Neuronal stem cell (in vitro differentiated cells): ENCODE measurements at regions not wholly inside any gene's neighbourhood (a gene's known extent, or its start where the extent isn't known, plus 50 kb on each side); places are given as distances from the start of the nearest gene placed in this dataset.
"Not testable (repeated sequence)": the region's sequence is repeated elsewhere in the genome, so short reads cannot be mapped to it uniquely, and the experiment has no call there.

Source experiments
- DNase-seq: peaks from one replicate; pipeline ENCODE4 v3.0.0-alpha.2; 2013; ENCODE audit warnings: low spot score
- H2AFZ ChIP-seq: one replicate; pipeline ENCODE4 v1.6.1; 2013; ENCODE audit warnings: mild to moderate bottlenecking, low read length, inconsistent platforms
- H2AK5ac ChIP-seq: 2 replicates; pipeline ENCODE4 v1.6.1; 2013; ENCODE audit warnings: low read depth, mild to moderate bottlenecking, inconsistent platforms, low read length, moderate library complexity, mixed read lengths
- H2BK120ac ChIP-seq: 2 replicates; pipeline ENCODE4 v1.6.1; 2013; ENCODE audit warnings: low read depth, mild to moderate bottlenecking, inconsistent platforms, low read length, moderate library complexity, mixed read lengths
- H2BK12ac ChIP-seq: one replicate; pipeline ENCODE4 v1.6.1; 2013; ENCODE audit warnings: low read length, inconsistent platforms
- H2BK15ac ChIP-seq: 2 replicates; pipeline ENCODE4 v1.6.1; 2013; ENCODE audit warnings: mild to moderate bottlenecking, low read length, inconsistent platforms, mixed read lengths
- H2BK5ac ChIP-seq: one replicate; pipeline ENCODE4 v1.6.1; 2013; ENCODE audit warnings: inconsistent platforms, mild to moderate bottlenecking, low read length, moderate library complexity
- H3K14ac ChIP-seq: one replicate; pipeline ENCODE4 v1.6.1; 2013; ENCODE audit warnings: low read length, inconsistent platforms
- H3K18ac ChIP-seq: 2 replicates; pipeline ENCODE4 v1.6.1; 2013; ENCODE audit warnings: low read length, inconsistent platforms
- H3K23ac ChIP-seq: 2 replicates; pipeline ENCODE4 v1.6.1; 2013; ENCODE audit warnings: low read depth, mild to moderate bottlenecking, mixed read lengths, low read length, inconsistent platforms; ENCODE audit not compliant: poor library complexity
- H3K27ac ChIP-seq: replicated peaks from 3 replicates; pipeline ENCODE4 v1.5.1; 2013; ENCODE audit warnings: low read length, inconsistent platforms
- H3K27me3 ChIP-seq, 3 experiments: 2 replicates each; pipeline ENCODE4 v1.6.1; 2013; ENCODE audit warnings: low read length in 3 of 3, mild to moderate bottlenecking in 2 of 3, inconsistent platforms in 1 of 3, low read depth in 1 of 3, mixed read lengths in 1 of 3, moderate library complexity in 1 of 3; ENCODE audit not compliant: control insufficient read depth in 3 of 3, insufficient read depth in 3 of 3
- H3K36me3 ChIP-seq, 2 donors: replicated peaks in 1 of 2; 2 replicates each; pipeline ENCODE4 v1.6.1; 2013; ENCODE audit warnings: low read length in 2 of 2; ENCODE audit not compliant: control insufficient read depth in 2 of 2, insufficient read depth in 2 of 2
- H3K4ac ChIP-seq: 2 replicates; pipeline ENCODE4 v1.6.1; 2013; ENCODE audit warnings: inconsistent platforms, mild to moderate bottlenecking, low read length, moderate library complexity
- H3K4me1 ChIP-seq, 2 donors: 1 replicate in 1 of 2; 2 replicates in 1 of 2; pipeline ENCODE4 v1.6.1; 2013; ENCODE audit warnings: low read length in 2 of 2, low read depth in 1 of 2; ENCODE audit not compliant: control insufficient read depth in 2 of 2, insufficient read depth in 1 of 2
- H3K4me2 ChIP-seq: one replicate; pipeline ENCODE4 v1.6.1; 2013; ENCODE audit warnings: mild to moderate bottlenecking, low read length, inconsistent platforms; ENCODE audit not compliant: insufficient read depth, poor library complexity, severe bottlenecking
- H3K4me3 ChIP-seq, 2 donors: 2 replicates each; pipeline ENCODE4 v1.5.1; 2013; ENCODE audit warnings: low read length in 2 of 2, mild to moderate bottlenecking in 2 of 2, inconsistent platforms in 1 of 2, moderate library complexity in 1 of 2
- H3K79me1 ChIP-seq: one replicate; pipeline ENCODE4 v1.6.1; 2013; ENCODE audit warnings: low read depth, mild to moderate bottlenecking, inconsistent platforms, low read length, moderate library complexity
- H3K9ac ChIP-seq: one replicate; pipeline ENCODE4 v1.6.1; 2013; ENCODE audit warnings: mild to moderate bottlenecking, low read depth, low read length, inconsistent platforms; ENCODE audit not compliant: poor library complexity
- H3K9me3 ChIP-seq, 2 donors: replicated peaks in 1 of 2; 2 replicates each; pipeline versions ENCODE3 to v1.6.1; 2013; ENCODE audit warnings: low read length in 2 of 2, mild to moderate bottlenecking in 2 of 2, inconsistent platforms in 1 of 2, low read depth in 1 of 2, mixed read lengths in 1 of 2, moderate library complexity in 1 of 2; ENCODE audit not compliant: control insufficient read depth in 2 of 2, insufficient read depth in 1 of 2
- H4K8ac ChIP-seq: one replicate; pipeline ENCODE4 v1.6.1; 2013; ENCODE audit warnings: low read depth, mild to moderate bottlenecking, inconsistent platforms, low read length, moderate library complexity
- H4K91ac ChIP-seq: one replicate; pipeline ENCODE4 v1.6.1; 2013; ENCODE audit warnings: low read length, low read depth, mild to moderate bottlenecking, inconsistent platforms; ENCODE audit not compliant: poor library complexity
- WGBS, 2 donors: extraction: QIAGEN DNeasy Blood & Tissue Kit; methylation state at CpG; one replicate each; pipeline ENCODE4 v1.1.7; 2013; ENCODE audit warnings: missing lambda C conversion rate in 2 of 2, mixed read lengths in 1 of 2; ENCODE audit not compliant: insufficient read length in 2 of 2, insufficient replicate concordance in 1 of 2; ENCODE audit errors: extremely low coverage in 2 of 2; 5-methylcytosine and 5-hydroxymethylcytosine counted together

DNA sequence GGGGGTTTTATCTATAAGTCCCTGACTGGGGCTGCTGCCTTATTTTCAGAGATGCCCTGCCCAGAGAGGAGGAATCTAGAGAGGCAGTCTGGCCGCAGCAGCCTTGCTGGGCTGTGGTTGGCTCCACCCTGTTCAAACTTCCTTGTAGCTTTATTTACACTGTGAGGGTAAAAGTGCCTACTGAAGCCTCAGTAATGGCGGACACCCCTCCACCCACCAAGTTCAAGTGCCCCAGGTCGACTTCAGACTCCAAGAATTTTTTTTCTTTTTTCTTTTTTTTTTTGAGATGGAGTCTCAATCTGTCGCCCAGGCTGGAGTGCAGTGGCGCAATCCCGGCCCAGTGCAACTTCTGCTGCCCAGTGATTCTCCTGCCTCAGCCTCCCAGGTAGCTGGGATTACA, 137.3 kb upstream of the MTPN start:
- H2AFZ ChIP-seq, H3K4ac ChIP-seq, H2BK120ac ChIP-seq, H3K4me3 ChIP-seq, H2BK15ac ChIP-seq, H3K4me1 ChIP-seq, H3K36me3 ChIP-seq, H2BK5ac ChIP-seq, H3K27me3 ChIP-seq, H3K14ac ChIP-seq, H3K27ac ChIP-seq, H3K4me2 ChIP-seq, H4K91ac ChIP-seq, H4K8ac ChIP-seq, H3K18ac ChIP-seq, H3K9me3 ChIP-seq, H2AK5ac ChIP-seq, H3K79me1 ChIP-seq, DNase-seq, H3K23ac ChIP-seq, H2BK12ac ChIP-seq, H3K9ac ChIP-seq: not testable (repeated sequence)
- no CpG with 5 or more reads among the region's 6 CpGs for WGBS, 2 donors

GRCh38 chr7:136109037-136109436, 131.9 kb upstream of the MTPN start:
- H3K4me2 ChIP-seq, H4K91ac ChIP-seq, H3K14ac ChIP-seq, H2BK12ac ChIP-seq, H3K9me3 ChIP-seq, H2BK120ac ChIP-seq, H3K23ac ChIP-seq, H3K4me3 ChIP-seq, H3K4me1 ChIP-seq, H3K9ac ChIP-seq, H4K8ac ChIP-seq, H2BK5ac ChIP-seq, H3K18ac ChIP-seq, H3K27ac ChIP-seq, H2AFZ ChIP-seq, DNase-seq, H2BK15ac ChIP-seq, H3K27me3 ChIP-seq, H2AK5ac ChIP-seq, H3K4ac ChIP-seq, H3K79me1 ChIP-seq, H3K36me3 ChIP-seq: not testable (repeated sequence)
- no CpG with 5 or more reads among the region's 1 CpG for WGBS, 2 donors

- Histone ChIP-seq H3K36me3 (no peaks in the 10 kb centered on the region), H2AK5ac (no peak overlapping the region), H3K14ac (no peak overlapping the region), H3K9ac (no peak overlapping the region), H2BK120ac (no peak overlapping the region), H2AFZ (no peak overlapping the region), H3K4ac (no peak overlapping the region), H3K27me3 (no peaks in the 10 kb centered on the region), H2BK12ac (no peak overlapping the region), H2BK15ac (no peak overlapping the region), H3K23ac (no peak overlapping the region), H2BK5ac (no peak overlapping the region), H3K9me3 (peaks cover 0 to under 1% of the 10 kb centered on the region in 2 donors), H4K8ac (no peak overlapping the region), H3K4me1 (no peaks in the 10 kb centered on the region), H3K4me2 (no peak overlapping the region), H3K18ac (no peak overlapping the region), H3K4me3 (no peak overlapping the region), H4K91ac (no peak overlapping the region), H3K27ac (no peak overlapping the region), H3K79me1 (no peaks in the 10 kb centered on the region)
- no peak for DNase-seq
- no CpG with 5 or more reads among the region's 1 CpG for WGBS, 2 donors
These were observed 128.0 kb upstream of the MTPN start for GRCh38 chr7:136105191-136105590.

DNA sequence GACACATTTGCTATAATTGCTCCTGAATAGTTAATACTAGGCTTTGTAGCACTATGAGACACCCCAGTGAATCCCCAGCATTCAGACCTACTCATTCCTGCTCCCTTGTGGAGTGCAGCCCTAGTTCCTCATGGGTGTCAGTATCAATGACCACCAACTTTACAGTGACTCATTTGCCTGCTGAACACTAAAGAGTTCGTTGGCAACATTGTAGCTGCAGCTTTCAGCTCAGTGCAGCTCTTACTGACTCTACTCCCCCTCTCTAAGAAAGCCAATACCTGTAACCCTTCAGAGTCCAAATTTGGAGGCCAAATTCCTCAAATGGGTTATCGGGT, 127.1 kb upstream of the MTPN start:
- Histone ChIP-seq H3K14ac (no peak overlapping the region), H2BK15ac (no peak overlapping the region), H4K91ac (no peak overlapping the region), H3K4me3 (no peak overlapping the region), H3K4me2 (no peak overlapping the region), H3K9me3 (peaks cover 0 to 2% of the 10 kb centered on the region in 2 donors), H2AK5ac (no peak overlapping the region), H3K27me3 (no peaks in the 10 kb centered on the region), H3K4ac (no peak overlapping the region), H3K27ac (no peak overlapping the region), H3K23ac (no peak overlapping the region), H4K8ac (no peak overlapping the region), H3K18ac (no peak overlapping the region), H2BK12ac (no peak overlapping the region), H2BK120ac (no peak overlapping the region), H2AFZ (no peak overlapping the region), H3K9ac (no peak overlapping the region), H3K36me3 (no peaks in the 10 kb centered on the region), H3K79me1 (no peaks in the 10 kb centered on the region), H2BK5ac (no peak overlapping the region), H3K4me1 (no peaks in the 10 kb centered on the region)
- WGBS, 2 donors, result no CpG with 5 or more reads among the region's 2 CpGs
- no peak for DNase-seq
